ENCODE measurements at regions not wholly inside any gene's neighbourhood (a gene's known extent, or its start where the extent isn't known, plus 50 kb on each side); places are given as distances from the start of the nearest gene placed in this dataset.

DNA sequence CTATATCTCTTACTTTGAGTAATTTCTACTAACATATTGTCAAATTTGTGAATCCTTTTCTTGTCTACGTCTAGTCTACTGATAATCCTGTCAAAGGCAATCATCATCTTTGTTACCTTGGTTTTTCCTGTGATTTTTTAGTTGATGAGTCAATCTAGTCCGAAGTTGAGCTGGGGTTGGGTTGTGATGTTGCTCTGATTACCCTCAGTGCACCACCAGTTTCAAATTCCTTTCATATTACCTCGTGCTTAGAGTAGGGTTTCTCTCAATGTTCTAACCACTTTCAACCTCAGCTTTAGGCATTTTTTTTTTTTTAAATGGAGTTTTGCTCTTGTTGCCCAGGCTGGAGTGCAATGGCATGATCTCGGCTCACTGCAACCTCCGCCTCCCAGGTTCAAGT lies 186.8 kb downstream of the BTG1 start:
- whole genome bisulfite sequencing, result 92% methylated on average over 5 of the region's 5 CpGs

DNA sequence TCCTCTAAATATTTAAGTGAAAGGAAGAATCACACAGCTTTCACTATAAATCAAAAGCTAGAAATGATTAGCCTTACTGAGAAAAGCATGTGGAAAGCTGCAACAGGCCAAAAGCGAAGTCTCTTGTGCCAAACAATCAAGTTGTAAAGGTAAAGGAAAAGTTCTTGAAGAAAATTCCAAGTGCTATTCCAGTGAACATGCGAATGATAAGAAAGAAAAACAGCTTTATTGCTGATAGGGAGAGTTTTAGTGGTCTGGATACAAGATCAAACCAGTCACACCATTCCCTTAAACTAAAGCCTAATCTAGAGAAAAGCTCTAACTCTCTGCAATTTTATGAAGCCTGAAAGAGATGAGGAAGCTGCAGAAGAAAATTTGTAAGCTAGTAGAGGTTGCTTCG lies 190.9 kb downstream of the BTG1 start:
- Histone ChIP-seq H3K27ac (ENCODE audit: low read depth in 1 of 2, low read length in 2 of 2) (no peak overlapping the region), H3K27me3 (ENCODE audit: control insufficient read depth in 4 of 4, insufficient read depth in 4 of 4, low read length in 3 of 4) (no peaks in the 10 kb centered on the region), H3K9ac (ENCODE audit: low read depth in 1 of 2, low read length in 2 of 2) (no peak overlapping the region), H3K36me3 (ENCODE audit: control insufficient read depth in 4 of 4, insufficient read depth in 3 of 4, low read depth in 1 of 4, low read length in 3 of 4) (no peaks in the 10 kb centered on the region), H3K4me3 (ENCODE audit: low read depth in 1 of 3, low read length in 3 of 3) (no peak overlapping the region), H3K4me1 (ENCODE audit: control insufficient read depth in 4 of 4, insufficient read depth in 4 of 4, low read length in 3 of 4) (no peaks in the 10 kb centered on the region), H3K9me3 (ENCODE audit: control insufficient read depth in 4 of 4, low read length in 3 of 4) (no peaks in the 10 kb centered on the region)
- no peak for DNase-seq (ENCODE audit: low spot score)
- 82% methylated on average over 3 of the region's 3 CpGs for WGBS
- TF ChIP-seq, protein P1, sequence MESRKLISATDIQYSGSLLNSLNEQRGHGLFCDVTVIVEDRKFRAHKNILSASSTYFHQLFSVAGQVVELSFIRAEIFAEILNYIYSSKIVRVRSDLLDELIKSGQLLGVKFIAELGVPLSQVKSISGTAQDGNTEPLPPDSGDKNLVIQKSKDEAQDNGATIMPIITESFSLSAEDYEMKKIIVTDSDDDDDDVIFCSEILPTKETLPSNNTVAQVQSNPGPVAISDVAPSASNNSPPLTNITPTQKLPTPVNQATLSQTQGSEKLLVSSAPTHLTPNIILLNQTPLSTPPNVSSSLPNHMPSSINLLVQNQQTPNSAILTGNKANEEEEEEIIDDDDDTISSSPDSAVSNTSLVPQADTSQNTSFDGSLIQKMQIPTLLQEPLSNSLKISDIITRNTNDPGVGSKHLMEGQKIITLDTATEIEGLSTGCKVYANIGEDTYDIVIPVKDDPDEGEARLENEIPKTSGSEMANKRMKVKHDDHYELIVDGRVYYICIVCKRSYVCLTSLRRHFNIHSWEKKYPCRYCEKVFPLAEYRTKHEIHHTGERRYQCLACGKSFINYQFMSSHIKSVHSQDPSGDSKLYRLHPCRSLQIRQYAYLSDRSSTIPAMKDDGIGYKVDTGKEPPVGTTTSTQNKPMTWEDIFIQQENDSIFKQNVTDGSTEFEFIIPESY (IDR thresholded peaks at IDR 0.05), result no peak
- TF ChIP-seq, protein P2, sequence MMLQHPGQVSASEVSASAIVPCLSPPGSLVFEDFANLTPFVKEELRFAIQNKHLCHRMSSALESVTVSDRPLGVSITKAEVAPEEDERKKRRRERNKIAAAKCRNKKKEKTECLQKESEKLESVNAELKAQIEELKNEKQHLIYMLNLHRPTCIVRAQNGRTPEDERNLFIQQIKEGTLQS (IDR thresholded peaks at IDR 0.05), result no peak
- TF ChIP-seq RAD21 (IDR thresholded peaks at IDR 0.05), result no peak
- TF ChIP-seq HNF4G (IDR thresholded peaks at IDR 0.05), result no peak
- TF ChIP-seq FOXA1 (IDR thresholded peaks at IDR 0.05), result no peak
- no peak for TF ChIP-seq NR2F2 (IDR thresholded peaks at IDR 0.05)
- TF ChIP-seq RXRA (IDR thresholded peaks at IDR 0.05), result no peak
- no peak for TF ChIP-seq FOXA2 (IDR thresholded peaks at IDR 0.05)

More for the DNA sequence above, 186.8 kb downstream of the BTG1 start:
- H3K27me3 ChIP-seq (ENCODE audit: control insufficient read depth in 4 of 4, insufficient read depth in 4 of 4, low read length in 3 of 4), result no peaks in the 10 kb centered on the region
- TF ChIP-seq TAF1 (conservative IDR thresholded peaks at IDR 0.05) (no peak), RXRA (IDR thresholded peaks at IDR 0.05) (no peak), NR2F2 (IDR thresholded peaks at IDR 0.05) (no peak), HNF4G (IDR thresholded peaks at IDR 0.05) (no peak), EGR1 (IDR thresholded peaks at IDR 0.05; ENCODE audit: low read depth in 2 of 2) (no peak), RAD21 (IDR thresholded peaks at IDR 0.05) (no peak), SP1 (IDR thresholded peaks at IDR 0.05) (no peak), FOXA2 (IDR thresholded peaks at IDR 0.05) (no peak), HNF4A (conservative IDR thresholded peaks at IDR 0.05) (no peak), JUND (IDR thresholded peaks at IDR 0.05) (no peak), GABPA (IDR thresholded peaks at IDR 0.05 in 1 of 2, conservative IDR thresholded peaks at IDR 0.05 in 1 of 2) (no peak), FOXA1 (IDR thresholded peaks at IDR 0.05) (no peak), YY1 (IDR thresholded peaks at IDR 0.05) (no peak)
- TF ChIP-seq, protein P3, sequence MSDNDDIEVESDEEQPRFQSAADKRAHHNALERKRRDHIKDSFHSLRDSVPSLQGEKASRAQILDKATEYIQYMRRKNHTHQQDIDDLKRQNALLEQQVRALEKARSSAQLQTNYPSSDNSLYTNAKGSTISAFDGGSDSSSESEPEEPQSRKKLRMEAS (IDR thresholded peaks at IDR 0.05), result no peak
- TF ChIP-seq, protein P1 (IDR thresholded peaks at IDR 0.05), result no peak
- TF ChIP-seq, protein P4, sequence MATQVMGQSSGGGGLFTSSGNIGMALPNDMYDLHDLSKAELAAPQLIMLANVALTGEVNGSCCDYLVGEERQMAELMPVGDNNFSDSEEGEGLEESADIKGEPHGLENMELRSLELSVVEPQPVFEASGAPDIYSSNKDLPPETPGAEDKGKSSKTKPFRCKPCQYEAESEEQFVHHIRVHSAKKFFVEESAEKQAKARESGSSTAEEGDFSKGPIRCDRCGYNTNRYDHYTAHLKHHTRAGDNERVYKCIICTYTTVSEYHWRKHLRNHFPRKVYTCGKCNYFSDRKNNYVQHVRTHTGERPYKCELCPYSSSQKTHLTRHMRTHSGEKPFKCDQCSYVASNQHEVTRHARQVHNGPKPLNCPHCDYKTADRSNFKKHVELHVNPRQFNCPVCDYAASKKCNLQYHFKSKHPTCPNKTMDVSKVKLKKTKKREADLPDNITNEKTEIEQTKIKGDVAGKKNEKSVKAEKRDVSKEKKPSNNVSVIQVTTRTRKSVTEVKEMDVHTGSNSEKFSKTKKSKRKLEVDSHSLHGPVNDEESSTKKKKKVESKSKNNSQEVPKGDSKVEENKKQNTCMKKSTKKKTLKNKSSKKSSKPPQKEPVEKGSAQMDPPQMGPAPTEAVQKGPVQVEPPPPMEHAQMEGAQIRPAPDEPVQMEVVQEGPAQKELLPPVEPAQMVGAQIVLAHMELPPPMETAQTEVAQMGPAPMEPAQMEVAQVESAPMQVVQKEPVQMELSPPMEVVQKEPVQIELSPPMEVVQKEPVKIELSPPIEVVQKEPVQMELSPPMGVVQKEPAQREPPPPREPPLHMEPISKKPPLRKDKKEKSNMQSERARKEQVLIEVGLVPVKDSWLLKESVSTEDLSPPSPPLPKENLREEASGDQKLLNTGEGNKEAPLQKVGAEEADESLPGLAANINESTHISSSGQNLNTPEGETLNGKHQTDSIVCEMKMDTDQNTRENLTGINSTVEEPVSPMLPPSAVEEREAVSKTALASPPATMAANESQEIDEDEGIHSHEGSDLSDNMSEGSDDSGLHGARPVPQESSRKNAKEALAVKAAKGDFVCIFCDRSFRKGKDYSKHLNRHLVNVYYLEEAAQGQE (IDR thresholded peaks at IDR 0.05), result no peak
- TF ChIP-seq, protein P2 (IDR thresholded peaks at IDR 0.05), result no peak
- TF ChIP-seq, protein P5, sequence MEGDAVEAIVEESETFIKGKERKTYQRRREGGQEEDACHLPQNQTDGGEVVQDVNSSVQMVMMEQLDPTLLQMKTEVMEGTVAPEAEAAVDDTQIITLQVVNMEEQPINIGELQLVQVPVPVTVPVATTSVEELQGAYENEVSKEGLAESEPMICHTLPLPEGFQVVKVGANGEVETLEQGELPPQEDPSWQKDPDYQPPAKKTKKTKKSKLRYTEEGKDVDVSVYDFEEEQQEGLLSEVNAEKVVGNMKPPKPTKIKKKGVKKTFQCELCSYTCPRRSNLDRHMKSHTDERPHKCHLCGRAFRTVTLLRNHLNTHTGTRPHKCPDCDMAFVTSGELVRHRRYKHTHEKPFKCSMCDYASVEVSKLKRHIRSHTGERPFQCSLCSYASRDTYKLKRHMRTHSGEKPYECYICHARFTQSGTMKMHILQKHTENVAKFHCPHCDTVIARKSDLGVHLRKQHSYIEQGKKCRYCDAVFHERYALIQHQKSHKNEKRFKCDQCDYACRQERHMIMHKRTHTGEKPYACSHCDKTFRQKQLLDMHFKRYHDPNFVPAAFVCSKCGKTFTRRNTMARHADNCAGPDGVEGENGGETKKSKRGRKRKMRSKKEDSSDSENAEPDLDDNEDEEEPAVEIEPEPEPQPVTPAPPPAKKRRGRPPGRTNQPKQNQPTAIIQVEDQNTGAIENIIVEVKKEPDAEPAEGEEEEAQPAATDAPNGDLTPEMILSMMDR (IDR thresholded peaks at IDR 0.05; ENCODE audit: low read depth, low read length, missing input control), result no peak
- H3K4me3 ChIP-seq (ENCODE audit: low read depth in 1 of 3, low read length in 3 of 3), result no peak overlapping the region
- DNase-seq (ENCODE audit: low spot score), result no peak
- no peaks in the 10 kb centered on the region for H3K9me3 ChIP-seq (ENCODE audit: control insufficient read depth in 4 of 4, low read length in 3 of 4)
- H3K9ac ChIP-seq (ENCODE audit: low read depth in 1 of 2, low read length in 2 of 2), result no peak overlapping the region
- H3K4me1 ChIP-seq (ENCODE audit: control insufficient read depth in 4 of 4, insufficient read depth in 4 of 4, low read length in 3 of 4), result no peaks in the 10 kb centered on the region
- no peak overlapping the region for H3K27ac ChIP-seq (ENCODE audit: low read depth in 1 of 2, low read length in 2 of 2)
- no peaks in the 10 kb centered on the region for H3K36me3 ChIP-seq (ENCODE audit: control insufficient read depth in 4 of 4, insufficient read depth in 3 of 4, low read depth in 1 of 4, low read length in 3 of 4)

All from liver (tissue), 8 donors.